Putamen (tissue), 1 donor: ENCODE measurements at regions not wholly inside any gene's neighbourhood (a gene's known extent, or its start where the extent isn't known, plus 50 kb on each side); places are given as distances from the start of the nearest gene placed in this dataset.

Experiments used
- DNase-seq: peaks from one replicate; pipeline ENCODE4 v3.0.0-alpha.2; 2016; ENCODE audit warnings: low spot score

GRCh38 chr7:80347173-80347572 is 164.7 kb downstream of the GNAT3 start:
- no peak for DNase-seq

- DNase-seq: no peak
Observed at GRCh38 chr7:80346704-80347103, 165.2 kb downstream of the GNAT3 start.

- peak; percentile 20 for DNase-seq
Observed at GRCh38 chr7:80335511-80336231, 176.2 kb downstream of the GNAT3 start.

GRCh38 chr7:80334908-80335307 is 177.0 kb downstream of the GNAT3 start:
- DNase-seq: no peak

- DNase-seq: no peak
Observed at GRCh38 chr7:80334196-80334595, 177.7 kb downstream of the GNAT3 start.

- no peak for DNase-seq
Observed at GRCh38 chr7:80333040-80333439, 178.8 kb downstream of the GNAT3 start.

- no peak for DNase-seq
Observed at GRCh38 chr7:80330434-80330833, 181.4 kb downstream of the GNAT3 start.

GRCh38 chr7:80324032-80324431 is 187.8 kb downstream of the GNAT3 start:
- DNase-seq: no peak

- DNase-seq: no peak
Observed at GRCh38 chr7:80319461-80319860, 184.8 kb downstream of the GNAI1 start.

GRCh38 chr7:80318081-80318480 is 183.4 kb downstream of the GNAI1 start:
- no peak for DNase-seq

- no peak for DNase-seq
Observed at GRCh38 chr7:80316811-80317210, 182.2 kb downstream of the GNAI1 start.

GRCh38 chr7:80313716-80314115 is 179.1 kb downstream of the GNAI1 start:
- DNase-seq: no peak

GRCh38 chr7:80313067-80313626 is 178.5 kb downstream of the GNAI1 start:
- no peak for DNase-seq

- DNase-seq: no peak
Observed at GRCh38 chr7:80312139-80312661, 177.6 kb downstream of the GNAI1 start.

- DNase-seq: no peak
Observed at GRCh38 chr7:80311313-80311712, 176.7 kb downstream of the GNAI1 start.

- no peak for DNase-seq
Observed at GRCh38 chr7:80309971-80310549, 175.4 kb downstream of the GNAI1 start.

GRCh38 chr7:80309377-80309776 is 174.7 kb downstream of the GNAI1 start:
- DNase-seq: no peak

GRCh38 chr7:80307227-80307856 is 172.7 kb downstream of the GNAI1 start:
- no peak for DNase-seq

- no peak for DNase-seq
Observed at GRCh38 chr7:80303315-80303714, 168.7 kb downstream of the GNAI1 start.

GRCh38 chr7:80302636-80303035 is 168.0 kb downstream of the GNAI1 start:
- DNase-seq: no peak

GRCh38 chr7:80302078-80302477 is 167.4 kb downstream of the GNAI1 start:
- no peak for DNase-seq

GRCh38 chr7:80298201-80298600 is 163.6 kb downstream of the GNAI1 start:
- no peak for DNase-seq

- DNase-seq: no peak
Observed at GRCh38 chr7:80294346-80294745, 159.7 kb downstream of the GNAI1 start.
